AG09319 (cell line): ENCODE measurements at regions not wholly inside any gene's neighbourhood (a gene's known extent, or its start where the extent isn't known, plus 50 kb on each side); places are given as distances from the start of the nearest gene placed in this dataset.

Source experiments
- DNase-seq: peaks from one replicate; pipeline ENCODE4 v3.0.0-alpha.2; 2010; ENCODE audit warnings: low read depth; ENCODE audit errors: extremely low read depth
- TF ChIP-seq, protein P1 (sequence below): IDR thresholded peaks from 2 replicates; pipeline ENCODE4 v1.5.1; 2011; ENCODE audit warnings: low read depth, mild to moderate bottlenecking, inconsistent platforms, low read length, moderate library complexity

DNA sequence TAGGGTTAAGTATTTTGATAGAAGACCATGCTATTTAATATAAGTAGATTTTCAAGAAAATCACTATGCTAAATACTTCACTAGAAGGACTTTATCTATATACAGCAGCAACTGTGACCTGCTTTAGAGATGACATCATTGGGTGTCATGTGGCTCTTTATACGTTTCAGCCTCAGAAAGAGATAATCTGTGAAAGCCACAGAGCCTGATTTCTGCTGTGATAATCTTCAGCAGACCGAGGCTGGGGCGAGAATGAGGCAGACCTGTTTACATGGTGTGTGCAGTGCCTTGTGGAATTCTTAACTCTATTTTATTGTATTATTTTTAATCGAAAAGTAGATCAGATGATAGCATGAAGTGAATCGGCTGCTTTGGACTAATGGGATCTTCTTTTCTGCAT, 471.2 kb downstream of the MFSD1 start:
- no peak for DNase-seq
- TF ChIP-seq, protein P1, sequence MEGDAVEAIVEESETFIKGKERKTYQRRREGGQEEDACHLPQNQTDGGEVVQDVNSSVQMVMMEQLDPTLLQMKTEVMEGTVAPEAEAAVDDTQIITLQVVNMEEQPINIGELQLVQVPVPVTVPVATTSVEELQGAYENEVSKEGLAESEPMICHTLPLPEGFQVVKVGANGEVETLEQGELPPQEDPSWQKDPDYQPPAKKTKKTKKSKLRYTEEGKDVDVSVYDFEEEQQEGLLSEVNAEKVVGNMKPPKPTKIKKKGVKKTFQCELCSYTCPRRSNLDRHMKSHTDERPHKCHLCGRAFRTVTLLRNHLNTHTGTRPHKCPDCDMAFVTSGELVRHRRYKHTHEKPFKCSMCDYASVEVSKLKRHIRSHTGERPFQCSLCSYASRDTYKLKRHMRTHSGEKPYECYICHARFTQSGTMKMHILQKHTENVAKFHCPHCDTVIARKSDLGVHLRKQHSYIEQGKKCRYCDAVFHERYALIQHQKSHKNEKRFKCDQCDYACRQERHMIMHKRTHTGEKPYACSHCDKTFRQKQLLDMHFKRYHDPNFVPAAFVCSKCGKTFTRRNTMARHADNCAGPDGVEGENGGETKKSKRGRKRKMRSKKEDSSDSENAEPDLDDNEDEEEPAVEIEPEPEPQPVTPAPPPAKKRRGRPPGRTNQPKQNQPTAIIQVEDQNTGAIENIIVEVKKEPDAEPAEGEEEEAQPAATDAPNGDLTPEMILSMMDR = no peak

DNA sequence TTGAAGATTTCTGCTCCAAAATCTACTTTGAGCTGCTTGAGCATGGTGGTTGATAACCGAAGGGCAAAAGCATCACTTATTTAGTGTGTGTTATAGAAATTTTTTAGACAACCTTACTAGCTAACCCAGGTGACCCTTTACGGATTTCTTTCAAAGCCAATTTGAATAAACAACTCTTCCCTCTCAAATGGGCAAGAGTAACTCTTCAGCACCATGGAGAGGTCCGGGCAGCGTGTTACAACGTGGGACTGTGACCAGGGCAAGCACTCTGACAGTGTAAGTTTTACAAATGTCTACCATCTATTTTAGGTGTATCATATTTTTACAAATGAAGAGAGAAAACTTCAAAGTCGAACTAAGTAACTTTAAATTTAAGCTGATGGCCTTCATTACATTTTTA, 471.8 kb downstream of the MFSD1 start:
- TF ChIP-seq, protein P1 = no peak
- no peak for DNase-seq

- TF ChIP-seq, protein P1 = no peak
- DNase-seq = no peak
These were observed 473.9 kb downstream of the MFSD1 start for GRCh38 chr3:159275741-159276140.

- TF ChIP-seq, protein P1 = no peak
- DNase-seq = no peak
These were observed 476.0 kb downstream of the MFSD1 start for GRCh38 chr3:159277814-159278213.

DNA sequence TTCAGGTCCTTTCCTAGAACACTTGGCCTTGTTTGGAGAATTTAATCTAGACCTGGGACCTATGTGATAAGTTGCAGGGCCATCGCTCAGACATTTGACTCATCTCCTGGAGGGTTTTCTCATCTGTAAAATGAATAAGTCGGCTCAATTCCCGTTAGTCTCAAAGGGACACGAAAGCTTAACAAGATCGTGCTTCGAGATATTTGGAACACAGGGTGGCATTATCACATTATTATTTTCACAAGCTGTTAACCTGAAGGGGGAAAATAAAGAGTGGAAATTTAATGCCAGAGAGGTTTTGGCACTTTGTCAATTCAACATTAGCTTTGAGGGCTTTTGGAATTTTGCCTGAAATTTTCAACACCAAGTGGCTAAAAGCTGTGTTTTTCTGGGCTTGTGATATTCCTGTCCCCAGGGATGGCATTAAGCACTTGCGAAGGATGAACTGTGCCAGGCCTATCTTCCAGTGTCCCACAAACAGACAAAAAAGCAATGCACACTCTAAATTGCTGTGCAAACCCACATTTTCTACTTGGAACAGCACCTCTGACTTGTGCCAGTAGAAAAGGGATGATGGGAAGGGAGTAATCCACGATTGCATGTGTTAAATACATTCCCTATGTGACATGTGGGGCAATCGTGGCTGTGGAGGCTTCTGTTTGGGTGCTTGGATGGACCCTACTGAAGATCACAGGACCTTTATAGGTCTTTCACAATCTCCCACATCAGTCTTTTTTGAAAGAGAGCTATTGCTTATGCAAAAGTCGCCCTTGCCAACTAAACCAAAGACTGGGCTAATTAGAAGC, 478.7 kb downstream of the MFSD1 start:
- DNase-seq = no peak
- TF ChIP-seq, protein P1 = no peak

- TF ChIP-seq, protein P1 = no peak
- DNase-seq = no peak
These were observed 491.6 kb downstream of the MFSD1 start for GRCh38 chr3:159293493-159293892.

DNA sequence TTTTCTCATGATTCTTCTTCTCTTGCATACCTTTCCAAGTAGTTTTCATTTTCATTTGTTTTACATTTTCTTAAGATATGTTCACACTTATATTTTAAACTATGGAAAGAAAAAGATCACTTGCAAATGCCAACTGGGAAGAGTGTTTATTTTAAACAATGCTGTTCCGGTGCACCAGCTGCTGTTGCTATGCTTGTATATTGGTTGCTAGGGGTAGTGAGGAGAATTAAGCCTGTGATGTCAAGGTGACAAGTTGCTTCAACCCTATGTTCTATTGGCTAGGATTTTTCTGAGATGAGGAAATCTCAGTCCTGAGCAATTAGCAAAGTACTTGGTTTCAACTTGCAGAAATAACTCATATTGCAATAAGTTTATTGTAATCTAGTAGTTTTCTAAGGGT, 500.1 kb downstream of the MFSD1 start:
- TF ChIP-seq, protein P1 = no peak

More for the DNA sequence above, 500.1 kb downstream of the MFSD1 start:
- no peak for DNase-seq
